Calu3 (cell line): ENCODE measurements at regions not wholly inside any gene's neighbourhood (a gene's known extent, or its start where the extent isn't known, plus 50 kb on each side); places are given as distances from the start of the nearest gene placed in this dataset.

ENCODE experiments used
- BruUV-seq: library from RNA; stranded (reverse); fragments of 400-500 nt; replicated peaks from 2 replicates; lab custom pipeline; 2021; lab: Mats Ljungman, UMichigan
- CTCF ChIA-PET: fragments of 300-600 bp; sonication (Branson Sonifier 250); formaldehyde crosslinking; loops from one replicate; lab custom pipeline; 2022; ENCODE audit warnings: antibody characterized with exemption; lab: Charles Lee
- DNase-seq: peaks from one replicate; pipeline ENCODE4 v3.0.0; 2022
- H3K27ac Mint-ChIP-seq: one replicate; pipeline ENCODE4 v1.8.0; 2022; ENCODE audit warnings: mixed read lengths; ENCODE audit not compliant: unreplicated experiment
- H3K27me3 Mint-ChIP-seq: one replicate; pipeline ENCODE4 v1.8.0; 2022; ENCODE audit warnings: mixed read lengths; ENCODE audit not compliant: unreplicated experiment
- H3K36me3 Mint-ChIP-seq: one replicate; pipeline ENCODE4 v1.8.0; 2022; ENCODE audit warnings: mild to moderate bottlenecking, moderate library complexity, mixed read lengths; ENCODE audit not compliant: insufficient read depth, unreplicated experiment
- H3K4me1 Mint-ChIP-seq: one replicate; pipeline ENCODE4 v1.8.0; 2022; ENCODE audit warnings: mild to moderate bottlenecking, low read depth, mixed read lengths; ENCODE audit not compliant: unreplicated experiment
- H3K4me3 Mint-ChIP-seq: one replicate; pipeline ENCODE4 v1.8.0; 2022; ENCODE audit warnings: mild to moderate bottlenecking, low read depth, moderate library complexity, mixed read lengths; ENCODE audit not compliant: unreplicated experiment
- H3K9me3 Mint-ChIP-seq: one replicate; pipeline ENCODE4 v1.8.0; 2022; ENCODE audit warnings: low read depth, mixed read lengths; ENCODE audit not compliant: unreplicated experiment
- intact Hi-C: fragments of 100-400 bp; cut with micrococcal nuclease; formaldehyde crosslinking; loops from one replicate; pipeline ENCODE4 v1.10.0; 2022; ENCODE audit not compliant: unreplicated experiment
- TF ChIP-seq, protein P1 (sequence below): fragments of 200-600 bp; IDR thresholded peaks from one replicate; pipeline ENCODE4 v1.8.0; 2022; ENCODE audit warnings: antibody characterized with exemption; ENCODE audit not compliant: unreplicated experiment

DNA sequence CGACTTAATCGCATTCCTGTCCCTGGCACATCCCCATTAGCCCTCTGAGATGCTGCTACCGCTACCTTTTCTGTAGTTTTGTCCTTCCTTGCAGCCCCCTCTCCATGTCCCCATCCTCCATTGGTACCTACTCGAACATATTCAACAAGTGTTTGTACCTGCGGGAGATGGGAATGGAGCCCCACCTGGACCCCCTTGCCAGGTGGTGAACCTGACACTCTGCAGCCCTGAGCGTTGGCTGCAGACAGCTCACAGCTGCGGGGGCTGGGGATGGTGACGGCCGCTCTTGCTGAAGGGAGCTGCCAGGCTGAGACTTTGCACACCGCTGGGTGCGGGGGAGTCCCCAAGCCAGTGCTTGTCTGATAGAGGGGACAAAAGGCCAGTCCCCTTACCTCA, 96.3 kb upstream of the DAP start:
- Mint-ChIP-seq H3K36me3 (no peaks in the 10 kb centered on the region), H3K9me3 (no peaks in the 10 kb centered on the region), H3K27me3 (peaks cover 100% of the 10 kb centered on the region), H3K4me1 (no peaks in the 10 kb centered on the region), H3K4me3 (no peak overlapping the region), H3K27ac (no peak overlapping the region)
- no peak for DNase-seq
- CTCF ChIA-PET, result interaction anchor here (0.7 to 1.4 kb wide), 4 partner anchors 39 to 162 kb away, joined by 3 to 4 read pairs (median 3); no protein-coding TSS in a partner anchor
- intact Hi-C loops, result loop anchor here (5.0 kb wide), 1 partner anchor 155 kb away; no protein-coding TSS in a partner anchor
- BruUV-seq, result no TSS peak
- TF ChIP-seq, protein P1, sequence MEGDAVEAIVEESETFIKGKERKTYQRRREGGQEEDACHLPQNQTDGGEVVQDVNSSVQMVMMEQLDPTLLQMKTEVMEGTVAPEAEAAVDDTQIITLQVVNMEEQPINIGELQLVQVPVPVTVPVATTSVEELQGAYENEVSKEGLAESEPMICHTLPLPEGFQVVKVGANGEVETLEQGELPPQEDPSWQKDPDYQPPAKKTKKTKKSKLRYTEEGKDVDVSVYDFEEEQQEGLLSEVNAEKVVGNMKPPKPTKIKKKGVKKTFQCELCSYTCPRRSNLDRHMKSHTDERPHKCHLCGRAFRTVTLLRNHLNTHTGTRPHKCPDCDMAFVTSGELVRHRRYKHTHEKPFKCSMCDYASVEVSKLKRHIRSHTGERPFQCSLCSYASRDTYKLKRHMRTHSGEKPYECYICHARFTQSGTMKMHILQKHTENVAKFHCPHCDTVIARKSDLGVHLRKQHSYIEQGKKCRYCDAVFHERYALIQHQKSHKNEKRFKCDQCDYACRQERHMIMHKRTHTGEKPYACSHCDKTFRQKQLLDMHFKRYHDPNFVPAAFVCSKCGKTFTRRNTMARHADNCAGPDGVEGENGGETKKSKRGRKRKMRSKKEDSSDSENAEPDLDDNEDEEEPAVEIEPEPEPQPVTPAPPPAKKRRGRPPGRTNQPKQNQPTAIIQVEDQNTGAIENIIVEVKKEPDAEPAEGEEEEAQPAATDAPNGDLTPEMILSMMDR, result no peak

DNA sequence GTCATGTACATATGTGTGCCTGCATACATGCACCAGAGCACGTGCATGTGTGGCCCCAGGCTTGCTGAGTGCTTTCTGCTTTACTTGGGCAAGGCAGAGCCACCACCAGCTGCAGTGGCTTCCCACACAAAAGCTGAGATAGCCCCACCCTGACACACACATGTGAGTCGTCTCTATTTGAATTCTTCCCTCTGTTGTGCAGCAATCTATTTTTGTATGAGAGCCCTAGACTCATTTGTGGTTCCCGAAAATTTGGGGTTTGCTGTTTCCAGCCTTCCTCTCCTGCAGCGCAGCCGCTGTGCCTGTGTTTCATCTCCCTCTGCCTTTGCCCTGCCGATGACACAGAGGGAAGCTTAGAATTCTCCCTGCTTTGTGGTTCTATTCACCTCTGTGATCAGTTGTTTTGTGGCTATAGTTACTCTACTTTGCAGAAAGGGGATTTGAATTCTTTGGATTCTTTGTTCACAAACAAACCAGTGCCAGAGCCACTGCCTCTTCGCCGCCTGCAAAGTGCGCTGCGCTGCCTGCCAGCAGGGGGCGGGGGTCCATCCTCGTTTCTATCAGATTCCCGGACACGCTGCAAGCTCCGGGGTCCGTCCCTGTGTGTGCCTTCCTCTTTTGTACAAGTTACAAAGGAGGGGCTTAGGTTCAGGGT, 95.8 kb upstream of the DAP start:
- H3K27ac Mint-ChIP-seq, result no peak overlapping the region
- no peaks in the 10 kb centered on the region for H3K36me3 Mint-ChIP-seq
- intact Hi-C loops, result loop anchor here (5.0 kb wide), 1 partner anchor 155 kb away; no protein-coding TSS in a partner anchor
- peak; percentile 70 for DNase-seq
- TF ChIP-seq, protein P1, result peak; percentile 86
- CTCF ChIA-PET, result interaction anchor here (0.7 to 1.4 kb wide), 4 partner anchors 39 to 162 kb away, joined by 3 to 4 read pairs (median 3); no protein-coding TSS in a partner anchor
- H3K4me3 Mint-ChIP-seq, result no peak overlapping the region
- H3K9me3 Mint-ChIP-seq, result no peaks in the 10 kb centered on the region
- BruUV-seq, result no TSS peak
- H3K4me1 Mint-ChIP-seq, result no peaks in the 10 kb centered on the region
- peaks cover 100% of the 10 kb centered on the region for H3K27me3 Mint-ChIP-seq

DNA sequence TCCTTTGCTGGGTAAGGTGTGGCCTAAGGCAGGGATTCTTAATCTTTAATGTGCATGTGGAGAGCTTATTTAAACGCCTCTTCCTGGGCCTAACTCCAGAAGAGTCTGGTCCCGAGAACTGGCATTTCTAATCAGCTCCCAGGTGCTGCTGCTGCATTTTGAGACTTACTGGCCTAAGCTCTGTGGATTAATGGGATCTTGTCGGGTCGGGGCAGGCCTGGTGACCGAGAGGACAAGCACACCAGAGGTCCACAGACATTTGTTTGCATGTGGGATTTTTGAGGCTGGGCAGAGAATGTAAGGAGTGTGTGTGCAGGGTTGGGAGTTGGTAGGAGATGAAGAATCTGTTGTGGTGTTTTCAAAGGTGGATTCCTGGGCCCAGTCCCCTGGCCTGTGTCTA, 95.0 kb upstream of the DAP start:
- H3K4me1 Mint-ChIP-seq, result no peaks in the 10 kb centered on the region
- intact Hi-C loops, result loop anchor here (5.0 kb wide), 1 partner anchor 154 kb away; no protein-coding TSS in a partner anchor
- H3K4me3 Mint-ChIP-seq, result no peak overlapping the region
- no peaks in the 10 kb centered on the region for H3K9me3 Mint-ChIP-seq
- no peak for DNase-seq
- no peak overlapping the region for H3K27ac Mint-ChIP-seq
- H3K27me3 Mint-ChIP-seq, result peaks cover 100% of the 10 kb centered on the region
- BruUV-seq, result no TSS peak
- CTCF ChIA-PET, result interaction anchor here (1.4 kb wide), 1 partner anchor 131 kb away, joined by 4 read pairs; no protein-coding TSS in a partner anchor
- H3K36me3 Mint-ChIP-seq, result no peaks in the 10 kb centered on the region
- TF ChIP-seq, protein P1, result no peak

DNA sequence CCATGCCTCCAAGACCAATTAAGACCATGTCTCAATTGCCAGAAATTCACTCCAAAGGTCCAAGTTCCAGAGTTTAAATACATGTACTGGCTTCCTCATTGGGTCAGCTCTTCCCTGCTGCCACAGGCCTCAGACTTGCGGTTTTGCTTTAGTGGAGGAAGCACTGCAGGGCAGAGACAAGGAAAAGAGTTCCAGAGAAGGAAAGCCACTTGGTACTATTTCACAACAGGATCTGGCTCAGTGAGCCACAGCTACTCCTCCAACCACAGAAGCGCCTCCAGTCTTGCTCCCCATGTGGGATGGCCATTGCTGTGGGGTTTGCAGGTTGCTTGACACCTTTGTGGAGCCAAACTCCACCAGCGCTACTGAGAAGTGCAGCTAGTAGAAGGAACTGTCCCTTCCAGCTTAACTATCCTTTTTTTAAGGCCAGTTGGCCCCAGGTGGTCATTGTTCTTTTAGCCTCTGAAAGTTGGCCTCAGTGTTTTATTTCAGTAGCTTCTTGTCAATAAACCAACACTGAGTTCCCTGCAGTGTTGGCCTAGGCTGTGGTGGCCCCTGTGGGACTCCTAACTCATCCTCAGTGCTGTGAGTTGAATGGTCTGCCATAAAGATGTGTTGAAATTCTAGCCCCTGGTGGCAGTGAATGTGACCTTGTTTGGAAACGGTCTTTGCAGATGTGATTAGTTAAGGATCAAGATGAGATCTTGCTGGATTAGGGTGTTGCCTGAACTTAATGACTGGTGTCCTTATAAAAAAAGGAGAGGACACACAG, 93.7 kb upstream of the DAP start:
- Mint-ChIP-seq H3K4me1 (no peaks in the 10 kb centered on the region), H3K27ac (no peak overlapping the region), H3K4me3 (no peak overlapping the region), H3K27me3 (peaks cover 100% of the 10 kb centered on the region), H3K36me3 (no peaks in the 10 kb centered on the region), H3K9me3 (no peaks in the 10 kb centered on the region)
- TF ChIP-seq, protein P1, result no peak
- intact Hi-C loops, result loop anchor here (5.0 kb wide), 1 partner anchor 152 kb away; no protein-coding TSS in a partner anchor
- CTCF ChIA-PET, result interaction anchor here (0.6 to 0.7 kb wide), 2 partner anchors 11 to 56 kb away, joined by 3 read pairs; no protein-coding TSS in a partner anchor
- DNase-seq, result no peak
- no TSS peak for BruUV-seq
